ACHN (cell line): ENCODE measurements at regions not wholly inside any gene's neighbourhood (a gene's known extent, or its start where the extent isn't known, plus 50 kb on each side); places are given as distances from the start of the nearest gene placed in this dataset.

Experiments used
- DNase-seq: peaks from one replicate; pipeline ENCODE4 v3.0.0-alpha.2; 2015
- in situ Hi-C: cut with HindIII; loops from 2 replicates; pipeline ENCODE4 v1.10.0; 2017; ENCODE audit warnings: low sequenced_read_pairs, low pct_ligation_motif_present, low pct_unique_long_range_greater_than_20kb

GRCh38 chr3:22068619-22069018, 317.6 kb upstream of the ZNF385D start:
- no peak for DNase-seq
- in situ Hi-C loops, result no loop called here

- in situ Hi-C loops, result no loop called here
- no peak for DNase-seq
These were observed 337.2 kb upstream of the ZNF385D start for GRCh38 chr3:22088204-22088603.

DNA sequence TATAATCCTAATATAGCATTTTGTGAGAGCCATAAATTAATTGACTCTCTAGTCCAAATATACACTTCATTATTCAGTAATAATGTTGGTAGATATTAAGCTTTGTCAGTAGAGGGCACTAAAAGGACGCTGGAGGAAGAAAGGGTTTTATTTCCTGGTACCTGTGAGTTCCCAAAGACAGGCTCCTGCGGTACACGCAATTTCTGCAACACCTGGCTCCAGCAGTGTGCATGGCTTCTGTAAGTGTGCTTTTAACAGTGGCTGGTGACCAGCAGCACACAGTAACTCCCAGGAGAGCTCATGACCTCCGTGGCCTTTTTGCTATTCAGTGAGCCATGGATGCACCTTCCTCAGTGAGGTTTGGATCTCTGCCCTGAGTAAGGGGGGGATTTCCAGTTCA, 338.3 kb upstream of the ZNF385D start:
- peak; percentile 31 for DNase-seq
- in situ Hi-C loops, result no loop called here

GRCh38 chr3:22091329-22091728, 340.3 kb upstream of the ZNF385D start:
- in situ Hi-C loops, result no loop called here
- DNase-seq, result no peak

GRCh38 chr3:22098021-22098420, 347.0 kb upstream of the ZNF385D start:
- DNase-seq, result no peak
- in situ Hi-C loops, result no loop called here

DNA sequence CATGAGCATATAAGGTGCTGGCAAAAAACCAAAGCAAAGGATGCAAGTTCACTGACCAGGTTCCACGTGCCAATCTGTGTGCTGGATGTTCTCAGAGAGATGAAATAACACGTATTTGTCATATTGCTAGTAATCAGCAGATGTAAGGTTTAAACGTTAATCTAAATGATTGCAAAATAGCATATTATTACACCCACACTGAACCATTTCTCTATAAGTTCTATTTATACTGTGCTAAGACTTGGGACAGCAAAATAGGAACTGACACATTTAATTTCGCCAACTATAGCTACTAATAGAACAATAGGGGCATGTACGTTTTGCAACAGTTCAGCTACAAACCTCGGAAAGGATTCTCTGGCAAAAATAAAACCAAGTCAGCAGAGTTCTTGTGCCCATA, 350.3 kb upstream of the ZNF385D start:
- in situ Hi-C loops, result no loop called here
- DNase-seq, result no peak

DNA sequence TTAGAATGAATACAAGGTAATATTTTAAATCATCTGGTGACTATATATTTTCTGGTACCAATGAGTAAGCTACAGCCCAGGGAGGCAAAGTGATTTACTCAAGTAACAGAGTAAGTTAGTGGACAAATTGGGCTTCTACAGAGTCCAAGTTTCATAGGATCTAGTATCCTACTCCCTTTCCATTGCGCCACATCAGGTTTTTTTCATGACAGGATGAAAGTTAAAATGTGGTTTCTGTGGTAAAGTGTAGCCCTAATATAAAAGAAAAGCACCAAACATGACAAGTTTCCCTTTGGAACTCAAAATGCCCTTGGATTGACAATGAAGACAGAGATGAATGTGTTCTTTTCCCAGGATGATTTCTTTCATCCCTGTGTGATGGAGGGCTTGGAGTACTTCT, 350.8 kb upstream of the ZNF385D start:
- no peak for DNase-seq
- in situ Hi-C loops, result no loop called here

DNA sequence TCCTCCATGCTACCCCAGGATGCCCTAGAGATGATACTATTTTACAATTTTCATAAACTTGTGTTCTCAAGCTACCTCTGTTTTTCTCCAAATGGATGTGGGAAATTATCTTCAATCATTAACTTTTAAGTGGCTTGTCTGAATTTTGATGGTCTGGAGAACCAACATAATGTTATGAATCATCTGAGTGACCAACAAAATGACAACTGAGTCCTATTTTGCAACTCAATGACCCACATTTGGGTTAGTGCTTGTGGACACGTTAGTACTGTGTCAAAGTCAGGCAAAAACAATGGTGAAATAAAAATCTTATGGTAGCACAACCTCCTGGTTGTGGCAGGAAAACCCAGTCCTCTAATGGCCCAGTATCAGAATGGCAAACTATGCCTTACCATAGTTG, 352.4 kb upstream of the ZNF385D start:
- no peak for DNase-seq
- in situ Hi-C loops, result no loop called here

- no peak for DNase-seq
- in situ Hi-C loops, result no loop called here
These were observed 355.3 kb upstream of the ZNF385D start for GRCh38 chr3:22106213-22106896.

- no peak for DNase-seq
- in situ Hi-C loops, result no loop called here
These were observed 360.2 kb upstream of the ZNF385D start for GRCh38 chr3:22111226-22111625.

GRCh38 chr3:22113453-22113852, 362.4 kb upstream of the ZNF385D start:
- no peak for DNase-seq
- in situ Hi-C loops, result no loop called here

DNA sequence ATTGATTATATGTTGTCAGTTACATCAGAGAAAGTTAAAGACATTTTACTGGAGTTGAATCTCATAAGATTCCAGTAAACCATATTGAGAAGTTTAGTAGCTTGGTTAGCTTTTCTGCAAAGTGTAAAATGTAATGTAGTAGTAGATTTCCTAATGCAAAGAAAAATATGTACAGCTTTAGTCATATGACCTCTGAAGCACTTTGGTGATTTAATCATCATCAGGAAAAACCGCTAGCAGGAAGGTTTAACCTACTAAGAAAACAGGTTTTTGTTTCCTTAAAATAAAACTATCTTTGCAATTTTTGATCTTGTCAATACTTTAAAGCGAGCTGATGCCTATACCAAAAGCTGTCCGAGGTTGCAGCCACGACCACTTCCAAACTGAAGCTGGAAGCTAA, 364.6 kb upstream of the ZNF385D start:
- no peak for DNase-seq
- in situ Hi-C loops, result no loop called here

DNA sequence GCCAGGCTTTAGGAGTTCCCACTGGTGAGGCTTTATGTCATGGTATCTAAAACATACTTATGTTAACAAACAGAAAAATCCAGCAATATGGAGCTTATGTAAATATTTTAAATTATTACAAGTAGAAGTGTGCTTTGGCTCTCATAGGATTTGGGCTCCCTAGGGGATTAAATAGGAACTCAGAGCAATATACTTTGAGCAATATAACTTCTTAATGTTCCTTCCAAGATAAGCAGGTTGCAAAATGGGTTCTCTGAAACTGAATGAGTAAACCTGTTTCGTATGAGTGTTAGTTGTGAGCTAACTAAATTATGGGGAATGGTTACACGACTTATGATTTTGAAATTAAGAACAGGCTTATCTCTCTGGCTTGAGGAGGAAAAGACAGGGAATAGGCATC, 366.1 kb upstream of the ZNF385D start:
- in situ Hi-C loops, result no loop called here
- DNase-seq, result no peak

- DNase-seq, result peak; percentile 42
- in situ Hi-C loops, result no loop called here
These were observed 366.8 kb upstream of the ZNF385D start for GRCh38 chr3:22117751-22118346.

DNA sequence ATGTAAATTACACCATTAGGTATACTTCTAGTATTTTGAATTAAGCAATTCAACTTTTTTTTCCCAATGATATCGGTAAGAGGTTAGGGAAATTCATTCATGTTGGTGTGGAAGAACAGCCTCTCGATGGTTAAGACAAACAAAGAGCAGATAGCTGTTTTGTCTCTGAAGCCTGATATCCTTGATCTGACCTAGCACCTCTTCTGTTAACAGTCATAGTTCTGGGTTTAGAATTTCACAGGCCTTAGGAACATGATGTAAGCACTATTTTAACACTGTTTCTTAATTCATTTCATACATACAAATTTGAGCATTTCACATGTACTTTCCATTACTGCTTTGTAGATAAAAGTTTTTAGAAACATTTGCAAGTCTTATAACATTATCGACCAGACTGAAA, 367.5 kb upstream of the ZNF385D start:
- in situ Hi-C loops, result no loop called here
- no peak for DNase-seq

GRCh38 chr3:22121068-22121701, 370.2 kb upstream of the ZNF385D start:
- in situ Hi-C loops, result no loop called here

DNA sequence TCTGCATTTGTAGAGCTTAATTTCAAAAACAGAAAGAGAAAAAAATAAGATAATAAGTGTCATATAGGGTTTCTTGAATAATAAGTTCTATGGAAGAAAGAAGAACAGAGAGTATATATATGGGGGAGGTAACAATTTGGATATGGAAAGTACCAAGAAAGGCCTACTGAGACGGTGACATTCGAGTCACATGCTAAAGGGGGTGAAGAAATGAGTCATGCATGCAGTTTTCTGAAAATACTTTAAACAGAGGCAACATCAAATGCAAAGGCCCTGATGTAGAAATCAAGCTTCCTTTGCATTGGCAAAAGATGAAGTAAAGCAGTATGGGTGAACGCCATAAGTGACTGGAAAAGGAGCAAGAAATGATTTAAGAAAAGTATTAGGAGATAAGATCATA, 371.6 kb upstream of the ZNF385D start:
- in situ Hi-C loops, result no loop called here

More at GRCh38 chr3:22121068-22121701, 370.2 kb upstream of the ZNF385D start:
- DNase-seq, result no peak

GRCh38 chr3:22129101-22129500, 378.1 kb upstream of the ZNF385D start:
- in situ Hi-C loops, result no loop called here
- DNase-seq, result no peak

More for the DNA sequence above, 371.6 kb upstream of the ZNF385D start:
- no peak for DNase-seq

DNA sequence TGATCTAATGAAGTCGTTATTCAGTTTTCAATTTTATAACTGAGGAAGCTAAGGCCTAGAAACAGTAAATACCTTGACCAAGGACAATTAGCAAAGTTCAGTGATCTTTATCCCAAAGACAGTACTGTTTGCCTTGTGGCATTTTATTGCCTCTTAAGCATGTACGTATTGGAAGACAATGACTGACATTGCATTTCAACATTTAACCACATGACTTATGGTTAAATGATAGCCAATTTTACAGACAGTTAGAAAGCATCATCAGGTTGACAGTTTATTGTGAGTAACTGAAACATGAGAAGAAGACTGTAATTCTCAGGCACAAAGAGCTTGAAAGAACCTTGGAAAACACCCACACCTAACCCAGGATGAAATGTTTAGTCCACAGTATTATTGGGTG, 390.8 kb upstream of the ZNF385D start:
- no peak for DNase-seq
- in situ Hi-C loops, result no loop called here

DNA sequence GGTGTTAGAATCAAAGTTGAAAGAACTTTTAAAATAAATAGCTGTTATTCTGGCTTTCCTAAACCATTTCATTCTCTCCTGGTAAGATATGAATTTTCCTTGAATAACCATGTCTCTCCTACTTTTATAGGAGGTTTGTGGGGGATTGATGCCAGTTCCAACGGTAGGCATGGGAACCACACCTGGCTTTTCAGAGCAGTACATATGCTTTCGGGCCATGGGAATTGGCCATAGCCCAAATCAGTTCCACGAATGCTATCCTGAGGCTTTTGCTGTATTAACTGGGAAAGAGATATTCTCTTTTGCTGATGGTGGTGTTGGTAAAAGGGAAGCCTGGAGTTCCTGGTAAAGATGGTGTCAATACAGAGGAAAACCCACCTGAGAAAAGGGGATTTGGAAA, 396.2 kb upstream of the ZNF385D start:
- in situ Hi-C loops, result no loop called here
- no peak for DNase-seq
